Tibial nerve (tissue), 4 donors: ENCODE measurements at regions not wholly inside any gene's neighbourhood (a gene's known extent, or its start where the extent isn't known, plus 50 kb on each side); places are given as distances from the start of the nearest gene placed in this dataset.
"Not testable (repeated sequence)": the region's sequence is repeated elsewhere in the genome, so short reads cannot be mapped to it uniquely, and the experiment has no call there.

ENCODE experiments used
- CTCF ChIP-seq, 5 experiments: fragments of 200-600 bp in 3 of 5; fragments of 450-650 bp in 2 of 5; sonication (generic) in 3 of 5; IDR thresholded peaks; one replicate each; pipeline ENCODE4 v1.5.1; 2016 to 2019; ENCODE audit warnings: antibody characterized with exemption in 5 of 5, mild to moderate bottlenecking in 3 of 5, moderate library complexity in 2 of 5
- EP300 ChIP-seq, 2 donors: sonication (generic); formaldehyde crosslinking; IDR thresholded peaks; one replicate each; pipeline ENCODE4 v1.6.1; 2017; ENCODE audit warnings: antibody characterized with exemption in 2 of 2, mild to moderate bottlenecking in 1 of 2
- POLR2A ChIP-seq, 2 donors: fragments of 450-650 bp; IDR thresholded peaks; one replicate each; pipeline ENCODE4 v1.6.1; 2017; ENCODE audit warnings: antibody characterized with exemption in 2 of 2, mild to moderate bottlenecking in 2 of 2, moderate library complexity in 2 of 2

GRCh38 chr2:111488451-111488850 is 367.7 kb downstream of the BCL2L11 start:
- not testable (repeated sequence) for TF ChIP-seq CTCF, POLR2A, EP300 (IDR thresholded peaks at IDR 0.05)
